Gastroesophageal sphincter (tissue), 3 donors: ENCODE measurements at regions not wholly inside any gene's neighbourhood (a gene's known extent, or its start where the extent isn't known, plus 50 kb on each side); places are given as distances from the start of the nearest gene placed in this dataset.

Experiments used
- EP300 ChIP-seq: sonication (generic); formaldehyde crosslinking; IDR thresholded peaks from one replicate; pipeline ENCODE4 v1.6.1; 2017; ENCODE audit warnings: antibody characterized with exemption, mild to moderate bottlenecking
- POLR2A ChIP-seq, 2 donors: fragments of 450-650 bp; IDR thresholded peaks; one replicate each; pipeline ENCODE4 v1.6.1; 2017; ENCODE audit warnings: antibody characterized with exemption in 2 of 2, mild to moderate bottlenecking in 2 of 2, moderate library complexity in 1 of 2
- POLR2AphosphoS5 ChIP-seq: sonication (generic); formaldehyde crosslinking; IDR thresholded peaks from one replicate; pipeline ENCODE4 v1.6.1; 2017; ENCODE audit warnings: antibody characterized with exemption
- TF ChIP-seq, protein P1 (sequence below), 4 experiments: fragments of 200-600 bp in 2 of 4; fragments of 450-650 bp in 2 of 4; sonication (generic) in 1 of 4; IDR thresholded peaks; one replicate each; pipeline ENCODE4 v1.5.1; 2017 to 2019; ENCODE audit warnings: antibody characterized with exemption in 4 of 4, mild to moderate bottlenecking in 2 of 4, moderate library complexity in 2 of 4

DNA sequence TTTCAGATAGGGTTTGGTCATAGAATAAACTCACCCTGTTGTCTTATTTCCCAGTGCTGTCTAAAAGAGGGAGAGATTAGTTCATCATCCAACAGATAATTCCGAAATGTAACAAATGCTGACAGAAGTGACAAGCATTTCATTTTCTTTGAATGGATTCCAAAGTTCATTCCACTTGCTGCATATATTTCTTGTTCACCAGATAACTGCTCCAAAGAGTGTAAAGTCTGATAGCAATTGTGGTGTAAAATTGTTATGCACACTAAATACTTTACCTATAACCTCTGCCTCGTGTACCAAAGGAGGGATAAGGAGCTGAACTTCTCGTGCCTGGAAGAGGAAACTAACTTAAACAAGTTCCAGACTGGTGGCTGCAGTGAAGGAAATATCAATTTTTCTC, 290.0 kb upstream of the ADAMTSL1 start:
- TF ChIP-seq, protein P1, sequence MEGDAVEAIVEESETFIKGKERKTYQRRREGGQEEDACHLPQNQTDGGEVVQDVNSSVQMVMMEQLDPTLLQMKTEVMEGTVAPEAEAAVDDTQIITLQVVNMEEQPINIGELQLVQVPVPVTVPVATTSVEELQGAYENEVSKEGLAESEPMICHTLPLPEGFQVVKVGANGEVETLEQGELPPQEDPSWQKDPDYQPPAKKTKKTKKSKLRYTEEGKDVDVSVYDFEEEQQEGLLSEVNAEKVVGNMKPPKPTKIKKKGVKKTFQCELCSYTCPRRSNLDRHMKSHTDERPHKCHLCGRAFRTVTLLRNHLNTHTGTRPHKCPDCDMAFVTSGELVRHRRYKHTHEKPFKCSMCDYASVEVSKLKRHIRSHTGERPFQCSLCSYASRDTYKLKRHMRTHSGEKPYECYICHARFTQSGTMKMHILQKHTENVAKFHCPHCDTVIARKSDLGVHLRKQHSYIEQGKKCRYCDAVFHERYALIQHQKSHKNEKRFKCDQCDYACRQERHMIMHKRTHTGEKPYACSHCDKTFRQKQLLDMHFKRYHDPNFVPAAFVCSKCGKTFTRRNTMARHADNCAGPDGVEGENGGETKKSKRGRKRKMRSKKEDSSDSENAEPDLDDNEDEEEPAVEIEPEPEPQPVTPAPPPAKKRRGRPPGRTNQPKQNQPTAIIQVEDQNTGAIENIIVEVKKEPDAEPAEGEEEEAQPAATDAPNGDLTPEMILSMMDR (IDR thresholded peaks at IDR 0.05) = no peak
- TF ChIP-seq POLR2AphosphoS5 (no peak), POLR2A (IDR thresholded peaks at IDR 0.05) (no peak), EP300 (no peak)
